ENCODE measurements at regions not wholly inside any gene's neighbourhood (a gene's known extent, or its start where the extent isn't known, plus 50 kb on each side); places are given as distances from the start of the nearest gene placed in this dataset.

DNA sequence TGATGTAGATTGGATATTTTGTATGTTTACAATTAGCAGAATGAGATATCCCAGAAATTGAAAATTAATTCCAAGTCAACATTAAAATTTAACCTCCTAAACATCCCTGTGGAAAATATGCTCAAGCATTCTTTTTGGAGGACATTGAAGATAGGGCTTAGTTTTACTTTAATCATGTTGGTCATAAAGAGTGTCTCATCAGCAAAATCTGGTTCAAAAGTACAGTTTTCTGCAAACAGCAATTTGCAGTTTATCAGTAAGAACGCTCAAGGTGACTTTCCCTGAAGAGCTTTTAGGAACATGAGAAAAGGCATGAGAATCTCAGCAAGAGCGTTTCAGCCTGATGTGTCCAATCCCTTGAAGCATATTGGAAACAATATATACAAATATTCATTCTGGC, 889.8 kb downstream of the CENPC start:
- ChIA-PET POLR2A (no interaction called here), CTCF (no interaction called here)
- Histone ChIP-seq H3K4me3 (ENCODE audit: low read depth in 2 of 2, low read length in 1 of 2) (no peak overlapping the region), H3K4me1 (ENCODE audit: control insufficient read depth in 1 of 2, insufficient read depth in 2 of 2, low read depth in 1 of 2, low read length in 1 of 2) (no peaks in the 10 kb centered on the region), H3K27me3 (ENCODE audit: insufficient read depth) (no peaks in the 10 kb centered on the region), H3F3A (replicated peaks; ENCODE audit: insufficient read depth) (no peaks in the 10 kb centered on the region), H3K9me2 (no peaks in the 10 kb centered on the region), H3K27ac (ENCODE audit: low read depth in 2 of 2, low read length in 1 of 2) (no peak overlapping the region), H4K20me1 (ENCODE audit: insufficient read depth) (no peaks in the 10 kb centered on the region), H3K9me3 (no peaks in the 10 kb centered on the region), H3K9ac (no peak overlapping the region), H3K36me3 (replicated peaks in 1 of 2; ENCODE audit: control insufficient read depth in 1 of 2, insufficient read depth in 2 of 2, low read length in 1 of 2) (no peaks in the 10 kb centered on the region), H2AFZ (ENCODE audit: low read depth) (no peak overlapping the region), H3K79me2 (ENCODE audit: insufficient read depth) (no peaks in the 10 kb centered on the region), H3K4me2 (no peak overlapping the region)
- WGBS (ENCODE audit: low lambda C conversion rate) = 20% methylated on average over 2 of the region's 2 CpGs
- TF ChIP-seq CHD2 (IDR thresholded peaks at IDR 0.05; ENCODE audit: low read length, partially characterized antibody) = no peak
- no peak for TF ChIP-seq NFIC (IDR thresholded peaks at IDR 0.05; ENCODE audit: borderline replicate concordance)
- TF ChIP-seq EZH2phosphoT487 (IDR thresholded peaks at IDR 0.05; ENCODE audit: borderline replicate concordance, low read depth) = no peak
- TF ChIP-seq, protein P1, sequence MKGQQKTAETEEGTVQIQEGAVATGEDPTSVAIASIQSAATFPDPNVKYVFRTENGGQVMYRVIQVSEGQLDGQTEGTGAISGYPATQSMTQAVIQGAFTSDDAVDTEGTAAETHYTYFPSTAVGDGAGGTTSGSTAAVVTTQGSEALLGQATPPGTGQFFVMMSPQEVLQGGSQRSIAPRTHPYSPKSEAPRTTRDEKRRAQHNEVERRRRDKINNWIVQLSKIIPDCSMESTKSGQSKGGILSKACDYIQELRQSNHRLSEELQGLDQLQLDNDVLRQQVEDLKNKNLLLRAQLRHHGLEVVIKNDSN (IDR thresholded peaks at IDR 0.05; ENCODE audit: borderline replicate concordance, low read depth) = no peak
- TF ChIP-seq, protein P2, sequence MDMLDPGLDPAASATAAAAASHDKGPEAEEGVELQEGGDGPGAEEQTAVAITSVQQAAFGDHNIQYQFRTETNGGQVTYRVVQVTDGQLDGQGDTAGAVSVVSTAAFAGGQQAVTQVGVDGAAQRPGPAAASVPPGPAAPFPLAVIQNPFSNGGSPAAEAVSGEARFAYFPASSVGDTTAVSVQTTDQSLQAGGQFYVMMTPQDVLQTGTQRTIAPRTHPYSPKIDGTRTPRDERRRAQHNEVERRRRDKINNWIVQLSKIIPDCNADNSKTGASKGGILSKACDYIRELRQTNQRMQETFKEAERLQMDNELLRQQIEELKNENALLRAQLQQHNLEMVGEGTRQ (IDR thresholded peaks at IDR 0.05; ENCODE audit: borderline replicate concordance, low read depth, low read length) = no peak
- TF ChIP-seq TCF12 (IDR thresholded peaks at IDR 0.05) = no peak
- TF ChIP-seq, protein P3, sequence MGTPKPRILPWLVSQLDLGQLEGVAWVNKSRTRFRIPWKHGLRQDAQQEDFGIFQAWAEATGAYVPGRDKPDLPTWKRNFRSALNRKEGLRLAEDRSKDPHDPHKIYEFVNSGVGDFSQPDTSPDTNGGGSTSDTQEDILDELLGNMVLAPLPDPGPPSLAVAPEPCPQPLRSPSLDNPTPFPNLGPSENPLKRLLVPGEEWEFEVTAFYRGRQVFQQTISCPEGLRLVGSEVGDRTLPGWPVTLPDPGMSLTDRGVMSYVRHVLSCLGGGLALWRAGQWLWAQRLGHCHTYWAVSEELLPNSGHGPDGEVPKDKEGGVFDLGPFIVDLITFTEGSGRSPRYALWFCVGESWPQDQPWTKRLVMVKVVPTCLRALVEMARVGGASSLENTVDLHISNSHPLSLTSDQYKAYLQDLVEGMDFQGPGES (IDR thresholded peaks at IDR 0.05; ENCODE audit: low read depth, low read length) = no peak
- TF ChIP-seq EP300 (IDR thresholded peaks at IDR 0.05; ENCODE audit: borderline replicate concordance in 1 of 2, low read depth in 1 of 2, low read length in 1 of 2) = no peak
- no peak for TF ChIP-seq MXI1 (IDR thresholded peaks at IDR 0.05; ENCODE audit: low read depth, low read length)
- no peak for TF ChIP-seq FOSL2 (IDR thresholded peaks at IDR 0.05; ENCODE audit: borderline replicate concordance, low read depth)
- TF ChIP-seq, protein P4, sequence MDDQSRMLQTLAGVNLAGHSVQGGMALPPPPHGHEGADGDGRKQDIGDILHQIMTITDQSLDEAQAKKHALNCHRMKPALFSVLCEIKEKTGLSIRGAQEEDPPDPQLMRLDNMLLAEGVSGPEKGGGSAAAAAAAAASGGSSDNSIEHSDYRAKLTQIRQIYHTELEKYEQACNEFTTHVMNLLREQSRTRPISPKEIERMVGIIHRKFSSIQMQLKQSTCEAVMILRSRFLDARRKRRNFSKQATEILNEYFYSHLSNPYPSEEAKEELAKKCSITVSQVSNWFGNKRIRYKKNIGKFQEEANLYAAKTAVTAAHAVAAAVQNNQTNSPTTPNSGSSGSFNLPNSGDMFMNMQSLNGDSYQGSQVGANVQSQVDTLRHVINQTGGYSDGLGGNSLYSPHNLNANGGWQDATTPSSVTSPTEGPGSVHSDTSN (IDR thresholded peaks at IDR 0.05) = no peak
- no peak for TF ChIP-seq SMC3 (IDR thresholded peaks at IDR 0.05; ENCODE audit: low read depth, low read length)
- no peak for TF ChIP-seq RAD21 (IDR thresholded peaks at IDR 0.05; ENCODE audit: low read length)
- no peak for TF ChIP-seq RXRA (IDR thresholded peaks at IDR 0.05; ENCODE audit: borderline replicate concordance, low read depth)
- TF ChIP-seq, protein P5, sequence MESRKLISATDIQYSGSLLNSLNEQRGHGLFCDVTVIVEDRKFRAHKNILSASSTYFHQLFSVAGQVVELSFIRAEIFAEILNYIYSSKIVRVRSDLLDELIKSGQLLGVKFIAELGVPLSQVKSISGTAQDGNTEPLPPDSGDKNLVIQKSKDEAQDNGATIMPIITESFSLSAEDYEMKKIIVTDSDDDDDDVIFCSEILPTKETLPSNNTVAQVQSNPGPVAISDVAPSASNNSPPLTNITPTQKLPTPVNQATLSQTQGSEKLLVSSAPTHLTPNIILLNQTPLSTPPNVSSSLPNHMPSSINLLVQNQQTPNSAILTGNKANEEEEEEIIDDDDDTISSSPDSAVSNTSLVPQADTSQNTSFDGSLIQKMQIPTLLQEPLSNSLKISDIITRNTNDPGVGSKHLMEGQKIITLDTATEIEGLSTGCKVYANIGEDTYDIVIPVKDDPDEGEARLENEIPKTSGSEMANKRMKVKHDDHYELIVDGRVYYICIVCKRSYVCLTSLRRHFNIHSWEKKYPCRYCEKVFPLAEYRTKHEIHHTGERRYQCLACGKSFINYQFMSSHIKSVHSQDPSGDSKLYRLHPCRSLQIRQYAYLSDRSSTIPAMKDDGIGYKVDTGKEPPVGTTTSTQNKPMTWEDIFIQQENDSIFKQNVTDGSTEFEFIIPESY (IDR thresholded peaks at IDR 0.05; ENCODE audit: borderline replicate concordance, low read depth) = no peak
- no peak for TF ChIP-seq JUND (IDR thresholded peaks at IDR 0.05)
- no peak for TF ChIP-seq MEF2A (IDR thresholded peaks at IDR 0.05; ENCODE audit: borderline replicate concordance, low read depth)
- DNase-seq = no peak

All from SK-N-SH (cell line).